ENCODE measurements at regions not wholly inside any gene's neighbourhood (a gene's known extent, or its start where the extent isn't known, plus 50 kb on each side); places are given as distances from the start of the nearest gene placed in this dataset.

DNA sequence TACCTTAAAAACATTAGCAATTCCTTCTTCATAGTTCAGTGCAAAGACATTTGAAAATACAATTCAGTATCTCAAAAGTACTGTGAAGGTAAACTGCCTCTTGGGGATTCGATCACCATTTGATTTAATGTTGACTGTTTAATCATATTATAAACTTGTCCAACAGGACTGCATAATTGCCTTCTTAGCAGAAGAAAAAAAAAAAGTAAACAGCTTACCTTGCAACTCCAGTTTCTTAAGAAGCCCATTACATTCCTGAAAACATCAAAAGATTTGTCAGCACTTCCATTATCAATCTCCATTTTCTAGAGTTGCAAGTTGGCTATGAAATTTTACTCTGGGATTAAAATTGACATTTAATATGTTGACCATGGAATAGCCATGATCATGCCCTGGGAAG lies 1154.6 kb downstream of the OLFM4 start:
- intact Hi-C loops (cut with micrococcal nuclease) = no loop called here
- no peak for DNase-seq
- Histone ChIP-seq H3K9ac (ENCODE audit: low read length) (no peak overlapping the region), H3K27ac (ENCODE audit: low read length in 2 of 2) (no peak overlapping the region), H3K36me3 (replicated peaks in 1 of 2; ENCODE audit: control extremely low read depth in 1 of 2, control insufficient read depth in 1 of 2, extremely low read depth in 1 of 2, insufficient read depth in 2 of 2, low read length in 1 of 2) (no peaks in the 10 kb centered on the region), H3K27me3 (replicated peaks in 1 of 4; ENCODE audit: control extremely low read depth in 1 of 4, control insufficient read depth in 3 of 4, insufficient read depth in 4 of 4, low read length in 3 of 4) (no peaks in the 10 kb centered on the region), H4K20me1 (ENCODE audit: control insufficient read depth, insufficient read depth, low read length, poor library complexity, severe bottlenecking) (no peaks in the 10 kb centered on the region), H3K4me2 (replicated peaks; ENCODE audit: low read depth, low read length, poor library complexity, severe bottlenecking) (no peak overlapping the region), H3K9me3 (ENCODE audit: control extremely low read depth in 1 of 3, control insufficient read depth in 2 of 3, insufficient read depth in 1 of 3, low read length in 2 of 3) (no peaks in the 10 kb centered on the region), H3K4me3 (ENCODE audit: control extremely low read depth in 1 of 5, extremely low read depth in 1 of 5, insufficient read depth in 1 of 5, low read depth in 2 of 5, low read length in 4 of 5) (no peak overlapping the region), H2AFZ (ENCODE audit: insufficient read depth, low read depth, low read length, poor library complexity, severe bottlenecking) (no peak overlapping the region), H3K4me1 (ENCODE audit: control insufficient read depth in 2 of 2, insufficient read depth in 2 of 2, low read length in 2 of 2) (no peaks in the 10 kb centered on the region), H3K79me2 (ENCODE audit: control insufficient read depth, insufficient read depth, low read length) (no peaks in the 10 kb centered on the region)
- no peak overlapping the region for H3K27ac Mint-ChIP-seq
- no peaks in the 10 kb centered on the region for H3K27me3 Mint-ChIP-seq
- no peak for TF ChIP-seq EZH2 (IDR thresholded peaks at IDR 0.05; ENCODE audit: borderline replicate concordance, insufficient read depth, low read depth, low read length, poor library complexity, severe bottlenecking)
- TF ChIP-seq, protein P1, sequence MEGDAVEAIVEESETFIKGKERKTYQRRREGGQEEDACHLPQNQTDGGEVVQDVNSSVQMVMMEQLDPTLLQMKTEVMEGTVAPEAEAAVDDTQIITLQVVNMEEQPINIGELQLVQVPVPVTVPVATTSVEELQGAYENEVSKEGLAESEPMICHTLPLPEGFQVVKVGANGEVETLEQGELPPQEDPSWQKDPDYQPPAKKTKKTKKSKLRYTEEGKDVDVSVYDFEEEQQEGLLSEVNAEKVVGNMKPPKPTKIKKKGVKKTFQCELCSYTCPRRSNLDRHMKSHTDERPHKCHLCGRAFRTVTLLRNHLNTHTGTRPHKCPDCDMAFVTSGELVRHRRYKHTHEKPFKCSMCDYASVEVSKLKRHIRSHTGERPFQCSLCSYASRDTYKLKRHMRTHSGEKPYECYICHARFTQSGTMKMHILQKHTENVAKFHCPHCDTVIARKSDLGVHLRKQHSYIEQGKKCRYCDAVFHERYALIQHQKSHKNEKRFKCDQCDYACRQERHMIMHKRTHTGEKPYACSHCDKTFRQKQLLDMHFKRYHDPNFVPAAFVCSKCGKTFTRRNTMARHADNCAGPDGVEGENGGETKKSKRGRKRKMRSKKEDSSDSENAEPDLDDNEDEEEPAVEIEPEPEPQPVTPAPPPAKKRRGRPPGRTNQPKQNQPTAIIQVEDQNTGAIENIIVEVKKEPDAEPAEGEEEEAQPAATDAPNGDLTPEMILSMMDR (IDR thresholded peaks at IDR 0.05) = no peak
- no peak overlapping the region for H3K4me3 Mint-ChIP-seq
- no CpG with 5 or more reads among the region's 1 CpG for WGBS (ENCODE audit: insufficient coverage)
- H3K9me3 Mint-ChIP-seq (ENCODE audit: insufficient read depth) = no peaks in the 10 kb centered on the region
- no peak for ATAC-seq (ENCODE audit: low read depth)
- no peaks in the 10 kb centered on the region for H3K4me1 Mint-ChIP-seq
- ChIA-PET CTCF (no interaction called here), POLR2A (no interaction called here)

- Histone ChIP-seq H3K9ac (ENCODE audit: low read length) (no peak overlapping the region), H3K36me3 (replicated peaks in 1 of 2; ENCODE audit: control extremely low read depth in 1 of 2, control insufficient read depth in 1 of 2, extremely low read depth in 1 of 2, insufficient read depth in 2 of 2, low read length in 1 of 2) (no peaks in the 10 kb centered on the region), H3K4me3 (ENCODE audit: control extremely low read depth in 1 of 5, extremely low read depth in 1 of 5, insufficient read depth in 1 of 5, low read depth in 2 of 5, low read length in 4 of 5) (no peak overlapping the region), H3K27me3 (replicated peaks in 1 of 4; ENCODE audit: control extremely low read depth in 1 of 4, control insufficient read depth in 3 of 4, insufficient read depth in 4 of 4, low read length in 3 of 4) (no peaks in the 10 kb centered on the region), H3K27ac (ENCODE audit: low read length in 2 of 2) (no peak overlapping the region), H4K20me1 (ENCODE audit: control insufficient read depth, insufficient read depth, low read length, poor library complexity, severe bottlenecking) (no peaks in the 10 kb centered on the region), H3K4me1 (ENCODE audit: control insufficient read depth in 2 of 2, insufficient read depth in 2 of 2, low read length in 2 of 2) (no peaks in the 10 kb centered on the region), H3K9me3 (ENCODE audit: control extremely low read depth in 1 of 3, control insufficient read depth in 2 of 3, insufficient read depth in 1 of 3, low read length in 2 of 3) (no peaks in the 10 kb centered on the region), H3K4me2 (replicated peaks; ENCODE audit: low read depth, low read length, poor library complexity, severe bottlenecking) (no peak overlapping the region), H2AFZ (ENCODE audit: insufficient read depth, low read depth, low read length, poor library complexity, severe bottlenecking) (no peak overlapping the region), H3K79me2 (ENCODE audit: control insufficient read depth, insufficient read depth, low read length) (no peaks in the 10 kb centered on the region)
- no peak overlapping the region for H3K27ac Mint-ChIP-seq
- WGBS (ENCODE audit: insufficient coverage) = no CpG with 5 or more reads among the region's 6 CpGs
- H3K9me3 Mint-ChIP-seq (ENCODE audit: insufficient read depth) = no peaks in the 10 kb centered on the region
- intact Hi-C loops (cut with micrococcal nuclease) = no loop called here
- TF ChIP-seq EZH2 (IDR thresholded peaks at IDR 0.05; ENCODE audit: borderline replicate concordance, insufficient read depth, low read depth, low read length, poor library complexity, severe bottlenecking) = no peak
- TF ChIP-seq, protein P1 (IDR thresholded peaks at IDR 0.05) = no peak
- ATAC-seq (ENCODE audit: low read depth) (no peak), DNase-seq (no peak)
- H3K27me3 Mint-ChIP-seq = no peaks in the 10 kb centered on the region
- ChIA-PET CTCF (no interaction called here), POLR2A (no interaction called here)
- no peak overlapping the region for H3K4me3 Mint-ChIP-seq
- H3K4me1 Mint-ChIP-seq = no peaks in the 10 kb centered on the region
These were observed 1155.1 kb downstream of the OLFM4 start for GRCh38 chr13:54183728-54184127.

Data from B cell (primary cell).